ENCODE measurements at regions not wholly inside any gene's neighbourhood (a gene's known extent, or its start where the extent isn't known, plus 50 kb on each side); places are given as distances from the start of the nearest gene placed in this dataset.

DNA sequence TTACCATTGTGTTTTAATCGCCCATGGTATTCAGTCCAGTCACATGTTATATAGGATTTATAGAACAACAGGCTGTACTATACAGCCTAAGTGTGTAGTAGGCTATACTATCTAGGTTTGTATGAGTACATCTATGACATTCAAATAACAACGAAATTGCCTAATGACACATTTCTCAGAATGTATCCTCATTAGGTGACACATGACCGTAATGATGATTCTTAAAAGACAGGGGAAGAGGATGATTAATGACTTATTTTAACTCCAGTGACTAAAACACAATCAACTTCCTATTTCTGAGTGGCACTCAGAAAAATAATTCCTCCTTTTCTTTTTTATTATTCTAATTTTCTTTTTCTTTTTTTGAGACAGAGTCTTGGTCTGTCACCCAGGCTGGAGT, 63.0 kb upstream of the ACSL3 start:
- H3K4me3 ChIP-seq (ENCODE audit: low read depth, low read length) = no peak overlapping the region
- TF ChIP-seq, protein P1, sequence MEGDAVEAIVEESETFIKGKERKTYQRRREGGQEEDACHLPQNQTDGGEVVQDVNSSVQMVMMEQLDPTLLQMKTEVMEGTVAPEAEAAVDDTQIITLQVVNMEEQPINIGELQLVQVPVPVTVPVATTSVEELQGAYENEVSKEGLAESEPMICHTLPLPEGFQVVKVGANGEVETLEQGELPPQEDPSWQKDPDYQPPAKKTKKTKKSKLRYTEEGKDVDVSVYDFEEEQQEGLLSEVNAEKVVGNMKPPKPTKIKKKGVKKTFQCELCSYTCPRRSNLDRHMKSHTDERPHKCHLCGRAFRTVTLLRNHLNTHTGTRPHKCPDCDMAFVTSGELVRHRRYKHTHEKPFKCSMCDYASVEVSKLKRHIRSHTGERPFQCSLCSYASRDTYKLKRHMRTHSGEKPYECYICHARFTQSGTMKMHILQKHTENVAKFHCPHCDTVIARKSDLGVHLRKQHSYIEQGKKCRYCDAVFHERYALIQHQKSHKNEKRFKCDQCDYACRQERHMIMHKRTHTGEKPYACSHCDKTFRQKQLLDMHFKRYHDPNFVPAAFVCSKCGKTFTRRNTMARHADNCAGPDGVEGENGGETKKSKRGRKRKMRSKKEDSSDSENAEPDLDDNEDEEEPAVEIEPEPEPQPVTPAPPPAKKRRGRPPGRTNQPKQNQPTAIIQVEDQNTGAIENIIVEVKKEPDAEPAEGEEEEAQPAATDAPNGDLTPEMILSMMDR (IDR thresholded peaks at IDR 0.05; ENCODE audit: low read depth, low read length, missing control alignments) = no peak
- DNase-seq (ENCODE audit: low read depth) = no peak

DNA sequence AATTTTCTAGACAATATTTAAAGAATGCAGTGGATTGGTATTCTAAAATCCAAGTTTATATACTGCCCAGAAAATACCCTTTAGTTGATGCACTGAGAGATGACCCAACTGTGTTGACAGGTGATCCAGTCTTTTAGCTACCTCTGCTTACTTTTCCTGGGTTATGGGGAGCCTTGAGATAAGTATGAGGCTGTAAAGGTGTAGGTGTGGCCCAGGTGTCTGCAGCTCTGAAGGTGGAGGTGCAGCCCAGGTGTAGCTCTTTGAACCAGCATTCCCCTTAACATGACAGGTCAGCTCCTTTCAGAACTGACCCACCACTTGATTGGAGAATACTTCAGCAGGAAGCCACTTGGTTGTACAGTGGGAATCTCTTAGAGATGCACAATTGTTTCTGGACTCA, 62.3 kb upstream of the ACSL3 start:
- no peak overlapping the region for H3K4me3 ChIP-seq (ENCODE audit: low read depth, low read length)
- no peak for DNase-seq (ENCODE audit: low read depth)
- TF ChIP-seq, protein P1 (IDR thresholded peaks at IDR 0.05; ENCODE audit: low read depth, low read length, missing control alignments) = no peak

DNA sequence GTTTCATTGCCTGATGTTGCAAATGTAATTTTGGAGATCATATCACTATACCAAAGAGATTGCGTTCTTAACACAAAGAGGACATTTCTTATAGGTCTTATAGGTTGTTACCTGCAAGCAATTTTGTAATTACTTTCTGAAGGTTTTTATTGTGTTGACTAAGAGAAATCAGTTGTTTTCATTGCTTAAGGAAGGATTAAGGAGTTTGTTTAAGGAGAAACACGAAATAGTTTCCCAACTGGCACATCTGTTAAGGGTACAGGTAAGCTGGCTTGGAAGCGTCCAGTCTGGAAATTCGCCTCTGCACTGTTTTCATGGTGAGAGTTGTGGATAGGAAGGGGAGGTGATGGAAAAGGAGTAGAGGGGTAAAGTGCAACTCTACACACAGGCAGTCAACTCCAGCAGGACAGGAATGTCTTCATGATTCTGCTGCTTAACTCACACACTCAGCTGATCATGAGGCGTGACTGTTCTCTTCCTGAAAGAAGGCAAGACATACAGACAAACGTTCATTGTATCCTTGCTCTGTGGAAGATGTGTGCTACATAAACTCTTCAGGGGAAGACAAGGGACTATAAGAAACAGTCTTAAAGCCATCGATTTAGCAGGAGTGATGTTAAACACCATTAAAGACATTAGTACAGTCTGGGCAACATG, 61.4 kb upstream of the ACSL3 start:
- TF ChIP-seq, protein P1 (IDR thresholded peaks at IDR 0.05; ENCODE audit: low read depth, low read length, missing control alignments) = no peak
- H3K4me3 ChIP-seq (ENCODE audit: low read depth, low read length) = no peak overlapping the region
- no peak for DNase-seq (ENCODE audit: low read depth)

DNA sequence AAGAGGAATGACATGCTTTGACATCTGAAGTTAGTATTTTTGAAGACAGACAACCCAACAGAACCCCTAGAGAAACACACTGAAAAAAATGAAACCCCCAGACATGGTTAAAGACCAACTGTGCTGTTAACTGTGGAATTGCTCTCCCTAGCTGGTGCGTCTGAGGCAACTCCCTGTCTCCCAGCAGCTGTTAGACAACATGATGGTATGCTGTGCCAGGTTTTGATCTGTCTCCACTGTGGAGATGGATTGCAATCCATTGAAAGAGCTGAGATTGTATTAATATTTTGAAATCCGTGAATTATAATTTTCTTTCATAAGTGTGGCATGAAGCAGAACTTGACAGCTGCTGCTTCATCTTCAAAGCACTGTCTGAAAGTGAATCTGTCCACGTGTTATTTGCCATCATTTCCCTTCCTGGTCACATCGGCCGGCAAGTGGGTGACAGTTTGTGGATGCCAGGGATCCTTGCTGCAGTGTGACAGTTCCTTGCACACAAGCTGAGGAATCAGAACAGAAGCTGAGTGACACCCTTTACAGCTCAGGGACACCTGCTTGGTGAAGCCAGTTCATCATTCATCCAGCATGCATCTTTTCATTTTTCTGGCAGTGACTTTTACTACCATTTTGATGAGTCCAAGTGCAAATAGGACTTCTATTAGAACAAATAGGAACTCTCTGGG, 58.2 kb upstream of the ACSL3 start:
- H3K4me3 ChIP-seq (ENCODE audit: low read depth, low read length) = no peak overlapping the region
- DNase-seq (ENCODE audit: low read depth) = no peak
- TF ChIP-seq, protein P1 (IDR thresholded peaks at IDR 0.05; ENCODE audit: low read depth, low read length, missing control alignments) = no peak

DNA sequence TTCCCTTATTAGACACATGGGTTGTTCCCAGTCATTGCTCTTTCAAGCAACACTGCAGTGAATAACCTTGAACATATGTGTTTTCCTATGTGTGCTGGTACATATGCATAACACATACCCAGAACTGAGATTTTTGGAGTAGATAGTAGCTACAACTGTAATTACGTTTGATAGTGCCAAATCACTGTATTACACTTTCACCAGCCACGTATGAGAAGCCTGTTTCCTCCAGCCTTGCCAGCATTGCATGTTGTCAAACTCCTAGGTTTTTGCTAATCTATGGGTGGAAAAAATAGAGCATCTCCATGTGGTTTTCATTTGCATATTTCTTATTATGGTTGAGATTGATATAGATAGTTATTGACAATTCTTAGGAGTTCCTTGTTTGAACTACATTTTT, 56.5 kb upstream of the ACSL3 start:
- TF ChIP-seq, protein P1 (IDR thresholded peaks at IDR 0.05; ENCODE audit: low read depth, low read length, missing control alignments) = no peak
- H3K4me3 ChIP-seq (ENCODE audit: low read depth, low read length) = no peak overlapping the region
- no peak for DNase-seq (ENCODE audit: low read depth)

DNA sequence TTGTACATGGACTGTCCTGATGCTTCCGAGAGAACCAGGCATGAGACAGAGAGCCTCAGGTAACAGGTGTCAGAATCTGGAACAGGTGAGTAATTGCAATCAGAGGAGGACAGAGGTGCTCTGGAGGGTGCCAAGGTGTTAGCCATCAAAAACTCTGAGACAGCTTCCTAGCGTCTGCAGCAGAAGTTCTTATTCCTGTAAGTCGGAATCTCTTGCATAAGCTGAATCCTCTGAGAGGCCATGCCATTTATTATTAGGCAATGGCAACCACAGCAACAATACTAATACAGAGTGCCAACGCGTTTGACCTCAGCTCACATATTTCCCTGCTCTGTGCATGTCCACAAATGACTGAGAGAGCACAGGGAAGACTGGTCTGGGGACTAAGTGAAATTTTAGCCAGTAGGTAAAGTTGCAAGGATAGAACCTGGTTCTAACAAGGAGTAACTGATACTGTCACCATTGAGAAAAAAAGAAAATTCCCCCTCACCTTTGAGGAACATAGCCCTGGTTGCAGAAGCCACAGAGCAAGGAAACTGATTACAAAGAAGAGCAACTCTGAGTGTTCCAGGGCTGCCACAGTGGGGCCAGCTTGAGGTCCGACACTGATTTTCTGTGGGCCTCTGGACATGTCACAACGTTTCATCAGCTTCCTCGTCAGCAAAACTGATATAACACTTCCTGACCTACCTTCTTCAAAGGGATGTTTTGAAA, 55.1 kb upstream of the ACSL3 start:
- TF ChIP-seq, protein P1 (IDR thresholded peaks at IDR 0.05; ENCODE audit: low read depth, low read length, missing control alignments) = no peak
- no peak for DNase-seq (ENCODE audit: low read depth)

More for the DNA sequence above, 55.1 kb upstream of the ACSL3 start:
- no peak overlapping the region for H3K4me3 ChIP-seq (ENCODE audit: low read depth, low read length)

All from GM12864 (cell line).